Kidney epithelial cell (primary cell): ENCODE measurements at regions not wholly inside any gene's neighbourhood (a gene's known extent, or its start where the extent isn't known, plus 50 kb on each side); places are given as distances from the start of the nearest gene placed in this dataset.

Source experiments
- DNase-seq: peaks from one replicate; pipeline ENCODE4 v3.0.0-alpha.2; 2010; ENCODE audit warnings: low read depth
- H3K27me3 ChIP-seq: 2 replicates; pipeline ENCODE4 v1.6.0; 2011; ENCODE audit warnings: low read length; ENCODE audit not compliant: control insufficient read depth, insufficient read depth
- H3K36me3 ChIP-seq: 2 replicates; pipeline ENCODE4 v1.5.1; 2011; ENCODE audit warnings: low read length; ENCODE audit not compliant: control insufficient read depth, insufficient read depth
- H3K4me3 ChIP-seq: 2 replicates; pipeline ENCODE4 v1.5.1; 2011; ENCODE audit warnings: low read depth, mild to moderate bottlenecking, control low read depth, low read length
- CTCF ChIP-seq: IDR thresholded peaks from 2 replicates; pipeline ENCODE4 v1.5.1; 2011; ENCODE audit warnings: mild to moderate bottlenecking, moderate library complexity, low read length, control low read depth, inconsistent platforms; ENCODE audit not compliant: insufficient read depth, poor library complexity, severe bottlenecking

- Histone ChIP-seq H3K36me3 (no peaks in the 10 kb centered on the region), H3K27me3 (no peaks in the 10 kb centered on the region), H3K4me3 (no peak overlapping the region)
- TF ChIP-seq CTCF: no peak
- DNase-seq: no peak
Measured at GRCh38 chr4:187289371-187289770, 565.7 kb upstream of the FAT1 start.

GRCh38 chr4:187294861-187295260 is 571.2 kb upstream of the FAT1 start:
- Histone ChIP-seq H3K4me3 (no peak overlapping the region), H3K36me3 (no peaks in the 10 kb centered on the region), H3K27me3 (no peaks in the 10 kb centered on the region)
- no peak for TF ChIP-seq CTCF
- no peak for DNase-seq

GRCh38 chr4:187301923-187302322 is 578.3 kb upstream of the FAT1 start:
- H3K4me3 ChIP-seq: no peak overlapping the region
- no peak for TF ChIP-seq CTCF
- no peaks in the 10 kb centered on the region for H3K27me3 ChIP-seq
- H3K36me3 ChIP-seq: no peaks in the 10 kb centered on the region
- DNase-seq: no peak

- DNase-seq: no peak
- no peaks in the 10 kb centered on the region for H3K36me3 ChIP-seq
- no peak overlapping the region for H3K4me3 ChIP-seq
- TF ChIP-seq CTCF: no peak
- H3K27me3 ChIP-seq: no peaks in the 10 kb centered on the region
Measured at GRCh38 chr4:187302457-187303150, 578.9 kb upstream of the FAT1 start.

- H3K36me3 ChIP-seq: no peaks in the 10 kb centered on the region
- H3K27me3 ChIP-seq: no peaks in the 10 kb centered on the region
- H3K4me3 ChIP-seq: no peak overlapping the region
- no peak for TF ChIP-seq CTCF
- no peak for DNase-seq
Measured at GRCh38 chr4:187304133-187304532, 580.5 kb upstream of the FAT1 start.

GRCh38 chr4:187307131-187307530 is 583.5 kb upstream of the FAT1 start:
- TF ChIP-seq CTCF: no peak
- Histone ChIP-seq H3K36me3 (no peaks in the 10 kb centered on the region), H3K27me3 (no peaks in the 10 kb centered on the region), H3K4me3 (no peak overlapping the region)
- no peak for DNase-seq
